Suprapubic skin (tissue), 4 donors: ENCODE measurements at regions not wholly inside any gene's neighbourhood (a gene's known extent, or its start where the extent isn't known, plus 50 kb on each side); places are given as distances from the start of the nearest gene placed in this dataset.

Experiments
- DNase-seq, 2 donors: peaks; one replicate each; pipeline ENCODE4 v3.0.0-alpha.2; 2019; ENCODE audit warnings: low spot score in 2 of 2
- H3K27ac ChIP-seq: fragments of 200-600 bp; sonication (generic); one replicate; pipeline ENCODE4 v1.5.1; 2019
- H3K27me3 ChIP-seq: fragments of 200-600 bp; sonication (generic); one replicate; pipeline ENCODE4 v1.5.1; 2019
- H3K36me3 ChIP-seq: fragments of 200-600 bp; sonication (generic); one replicate; pipeline ENCODE4 v1.5.1; 2019
- H3K4me1 ChIP-seq: fragments of 200-600 bp; sonication (generic); one replicate; pipeline ENCODE4 v1.5.1; 2019
- H3K4me3 ChIP-seq: fragments of 200-600 bp; sonication (generic); one replicate; pipeline ENCODE4 v1.5.1; 2019; ENCODE audit warnings: mild to moderate bottlenecking
- H3K9me3 ChIP-seq: fragments of 200-600 bp; sonication (generic); one replicate; pipeline ENCODE4 v1.5.1; 2019
- EP300 ChIP-seq: sonication (generic); formaldehyde crosslinking; IDR thresholded peaks from one replicate; pipeline ENCODE4 v1.6.1; 2017; ENCODE audit warnings: antibody characterized with exemption
- POLR2A ChIP-seq, 2 donors: fragments of 450-650 bp; IDR thresholded peaks; one replicate each; pipeline ENCODE4 v1.6.1; 2017; ENCODE audit warnings: antibody characterized with exemption in 2 of 2, mild to moderate bottlenecking in 2 of 2, moderate library complexity in 2 of 2
- POLR2AphosphoS5 ChIP-seq, 3 donors: sonication (generic); formaldehyde crosslinking; IDR thresholded peaks; one replicate each; pipeline ENCODE4 v1.6.1; 2017; ENCODE audit warnings: antibody characterized with exemption in 3 of 3
- WGBS: methylation state at CpG from one replicate; pipeline ENCODE4 v1.1.5; 2018; 5-methylcytosine and 5-hydroxymethylcytosine counted together
- TF ChIP-seq, protein P1 (sequence below), 2 donors: fragments of 200-600 bp in 1 of 2; fragments of 450-650 bp in 1 of 2; sonication (generic) in 1 of 2; IDR thresholded peaks; one replicate each; pipeline ENCODE4 v1.5.1; 2016 to 2019; ENCODE audit warnings: antibody characterized with exemption in 2 of 2, mild to moderate bottlenecking in 1 of 2, moderate library complexity in 1 of 2

DNA sequence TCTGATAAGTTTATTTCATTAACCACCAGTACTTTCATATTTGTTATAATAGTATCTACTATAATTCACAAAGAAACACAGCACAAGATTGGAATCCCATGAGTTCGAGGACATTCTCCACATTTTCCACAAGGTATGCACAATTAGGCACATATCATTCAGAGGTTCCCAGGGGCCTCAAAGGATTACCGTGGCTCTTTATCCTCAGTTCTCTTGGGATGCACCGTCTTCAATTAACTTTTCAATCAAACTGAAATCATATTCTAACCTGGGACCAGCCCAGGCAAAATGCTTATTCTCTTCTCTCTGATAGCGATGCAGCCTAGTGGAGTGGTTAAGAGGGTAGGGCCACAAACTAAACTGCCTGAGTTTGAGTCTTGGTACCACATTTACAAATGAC lies 242.6 kb upstream of the RASGEF1B start:
- Histone ChIP-seq H3K4me1 (no peaks in the 10 kb centered on the region), H3K36me3 (no peaks in the 10 kb centered on the region), H3K27ac (no peak overlapping the region), H3K9me3 (no peaks in the 10 kb centered on the region), H3K27me3 (no peaks in the 10 kb centered on the region), H3K4me3 (no peak overlapping the region)
- TF ChIP-seq POLR2A (IDR thresholded peaks at IDR 0.05): no peak
- no peak for TF ChIP-seq EP300
- TF ChIP-seq, protein P1, sequence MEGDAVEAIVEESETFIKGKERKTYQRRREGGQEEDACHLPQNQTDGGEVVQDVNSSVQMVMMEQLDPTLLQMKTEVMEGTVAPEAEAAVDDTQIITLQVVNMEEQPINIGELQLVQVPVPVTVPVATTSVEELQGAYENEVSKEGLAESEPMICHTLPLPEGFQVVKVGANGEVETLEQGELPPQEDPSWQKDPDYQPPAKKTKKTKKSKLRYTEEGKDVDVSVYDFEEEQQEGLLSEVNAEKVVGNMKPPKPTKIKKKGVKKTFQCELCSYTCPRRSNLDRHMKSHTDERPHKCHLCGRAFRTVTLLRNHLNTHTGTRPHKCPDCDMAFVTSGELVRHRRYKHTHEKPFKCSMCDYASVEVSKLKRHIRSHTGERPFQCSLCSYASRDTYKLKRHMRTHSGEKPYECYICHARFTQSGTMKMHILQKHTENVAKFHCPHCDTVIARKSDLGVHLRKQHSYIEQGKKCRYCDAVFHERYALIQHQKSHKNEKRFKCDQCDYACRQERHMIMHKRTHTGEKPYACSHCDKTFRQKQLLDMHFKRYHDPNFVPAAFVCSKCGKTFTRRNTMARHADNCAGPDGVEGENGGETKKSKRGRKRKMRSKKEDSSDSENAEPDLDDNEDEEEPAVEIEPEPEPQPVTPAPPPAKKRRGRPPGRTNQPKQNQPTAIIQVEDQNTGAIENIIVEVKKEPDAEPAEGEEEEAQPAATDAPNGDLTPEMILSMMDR (IDR thresholded peaks at IDR 0.05): no peak
- no peak for TF ChIP-seq POLR2AphosphoS5 (IDR thresholded peaks at IDR 0.05)
- DNase-seq: no peak
- WGBS: 87% methylated on average over 4 of the region's 4 CpGs

DNA sequence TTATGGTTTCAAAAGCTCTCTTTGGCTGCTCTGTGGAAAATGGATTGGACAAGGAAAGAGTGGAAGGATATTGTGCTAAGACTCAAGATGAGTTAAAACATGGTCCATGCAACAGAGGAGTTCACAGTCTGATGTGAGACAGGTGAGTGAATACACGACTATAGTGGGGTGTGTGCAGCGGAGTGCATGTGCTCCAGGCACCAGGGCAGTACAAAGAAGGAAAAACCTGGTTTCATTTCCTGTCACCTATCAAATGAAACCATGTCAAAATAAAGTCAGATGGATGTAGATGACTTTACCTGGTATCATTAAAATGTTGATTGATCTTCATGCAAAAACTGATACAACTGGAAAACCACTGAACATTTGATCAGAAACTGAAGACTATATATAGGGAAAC lies 241.0 kb upstream of the RASGEF1B start:
- Histone ChIP-seq H3K4me1 (no peaks in the 10 kb centered on the region), H3K27me3 (no peaks in the 10 kb centered on the region), H3K36me3 (no peaks in the 10 kb centered on the region), H3K27ac (no peak overlapping the region), H3K9me3 (no peaks in the 10 kb centered on the region), H3K4me3 (no peak overlapping the region)
- TF ChIP-seq POLR2A (IDR thresholded peaks at IDR 0.05) (no peak), POLR2AphosphoS5 (IDR thresholded peaks at IDR 0.05) (no peak), EP300 (no peak)
- TF ChIP-seq, protein P1 (IDR thresholded peaks at IDR 0.05): no peak
- 85% methylated on average over 2 of the region's 2 CpGs for WGBS
- DNase-seq: no peak

DNA sequence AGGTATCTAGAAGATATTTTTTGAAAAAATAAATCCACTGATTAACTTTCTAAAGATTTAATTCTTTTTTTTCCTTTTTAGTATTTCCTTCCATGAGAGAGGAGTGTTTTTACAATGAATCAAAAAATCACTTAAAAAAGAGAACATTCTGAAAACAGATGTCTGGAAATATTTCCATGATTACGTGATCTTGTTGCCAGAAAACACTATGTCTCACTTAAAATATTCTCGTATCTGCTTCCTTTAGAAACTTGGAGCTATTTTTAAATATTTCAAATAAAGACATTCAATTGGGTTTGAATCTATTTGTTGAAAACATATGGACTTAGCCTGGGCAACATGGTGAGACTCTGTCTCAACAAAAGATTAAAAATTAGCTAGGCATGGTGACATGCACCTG lies 232.8 kb upstream of the RASGEF1B start:
- Histone ChIP-seq H3K27me3 (no peaks in the 10 kb centered on the region), H3K4me3 (no peak overlapping the region), H3K36me3 (no peaks in the 10 kb centered on the region), H3K27ac (no peak overlapping the region), H3K4me1 (no peaks in the 10 kb centered on the region), H3K9me3 (no peaks in the 10 kb centered on the region)
- WGBS: 55% methylated on average over 2 of the region's 2 CpGs
- TF ChIP-seq POLR2A (IDR thresholded peaks at IDR 0.05) (no peak), POLR2AphosphoS5 (IDR thresholded peaks at IDR 0.05) (no peak), EP300 (no peak)
- TF ChIP-seq, protein P1 (IDR thresholded peaks at IDR 0.05): no peak
- no peak for DNase-seq

DNA sequence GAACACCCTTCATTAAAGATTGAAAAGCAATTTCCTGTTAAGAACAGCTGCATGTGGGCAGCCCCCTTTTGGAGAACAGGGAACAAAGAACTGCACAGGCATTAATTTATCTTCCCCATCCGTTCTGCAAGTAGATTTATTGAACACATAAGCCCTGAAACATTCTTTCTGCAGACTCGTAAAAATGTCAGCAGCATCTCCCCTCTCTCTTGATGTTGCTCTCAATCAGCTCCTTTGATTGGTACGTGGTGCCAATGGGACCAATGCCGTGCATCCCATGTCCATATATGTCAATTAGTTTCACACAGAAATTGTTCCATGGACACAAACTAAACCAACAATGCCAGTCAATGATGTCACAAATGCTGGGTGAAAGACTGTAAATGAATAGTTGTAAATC lies 228.5 kb upstream of the RASGEF1B start:
- Histone ChIP-seq H3K4me3 (no peak overlapping the region), H3K27ac (no peak overlapping the region), H3K9me3 (no peaks in the 10 kb centered on the region), H3K4me1 (no peaks in the 10 kb centered on the region), H3K27me3 (no peaks in the 10 kb centered on the region), H3K36me3 (no peaks in the 10 kb centered on the region)
- no peak for DNase-seq
- 78% methylated on average over 4 of the region's 4 CpGs for WGBS
- TF ChIP-seq EP300 (no peak), POLR2AphosphoS5 (IDR thresholded peaks at IDR 0.05) (no peak), POLR2A (IDR thresholded peaks at IDR 0.05) (no peak)
- TF ChIP-seq, protein P1 (IDR thresholded peaks at IDR 0.05): no peak

DNA sequence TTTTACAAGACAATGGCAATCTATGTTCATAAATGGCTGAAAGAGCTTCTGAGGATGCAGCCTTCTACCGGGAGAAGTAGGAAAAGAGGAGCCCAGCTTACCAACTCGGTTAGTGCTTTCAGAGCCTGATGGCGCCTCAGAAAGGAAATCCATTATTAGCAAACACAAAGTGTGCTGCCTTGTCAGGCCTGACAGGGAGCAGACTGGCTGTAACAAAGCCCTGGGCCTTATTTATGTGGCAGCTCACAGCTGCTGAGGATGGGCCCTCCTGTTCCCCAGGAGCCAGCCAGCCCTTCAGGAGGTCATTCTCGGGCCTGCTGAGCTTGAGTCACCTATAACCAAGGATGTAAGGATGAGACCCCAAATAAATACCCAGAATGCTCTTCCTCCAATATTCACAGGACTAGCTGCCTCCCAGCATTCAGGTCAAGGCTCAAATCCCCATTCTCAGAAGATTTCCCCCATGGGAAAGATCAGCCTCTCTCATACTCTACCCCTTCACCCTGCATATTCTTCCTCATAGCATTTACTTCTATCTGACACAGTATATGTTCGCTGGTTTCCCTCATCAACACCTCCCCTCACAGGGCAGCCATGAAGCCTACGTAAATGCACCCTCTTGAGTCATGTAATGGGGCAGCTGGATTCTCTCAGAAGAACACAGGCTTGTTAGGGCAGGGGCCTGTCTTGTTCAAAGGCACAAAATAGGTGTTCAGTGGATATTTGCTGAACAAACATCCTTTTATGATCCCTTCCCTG lies 227.0 kb upstream of the RASGEF1B start:
- 81% methylated on average over 6 of the region's 6 CpGs for WGBS
- Histone ChIP-seq H3K9me3 (no peaks in the 10 kb centered on the region), H3K36me3 (no peaks in the 10 kb centered on the region)

More for the DNA sequence above, 227.0 kb upstream of the RASGEF1B start:
- DNase-seq: no peak
- no peaks in the 10 kb centered on the region for H3K4me1 ChIP-seq
- H3K4me3 ChIP-seq: no peak overlapping the region
- no peaks in the 10 kb centered on the region for H3K27me3 ChIP-seq
- no peak overlapping the region for H3K27ac ChIP-seq
- TF ChIP-seq POLR2AphosphoS5 (IDR thresholded peaks at IDR 0.05) (no peak), POLR2A (IDR thresholded peaks at IDR 0.05) (no peak), EP300 (no peak)
- TF ChIP-seq, protein P1 (IDR thresholded peaks at IDR 0.05): no peak
